Liver (tissue), 8 donors: ENCODE measurements at regions not wholly inside any gene's neighbourhood (a gene's known extent, or its start where the extent isn't known, plus 50 kb on each side); places are given as distances from the start of the nearest gene placed in this dataset. TPM values are rescaled to one million over a fixed set of nuclear protein-coding genes. Genes with fewer than 3 reads are reported as not detected.
A peak's percentile ranks its signal among the peaks of the same experiment; 100 is the strongest.

ENCODE experiments used
- DNase-seq: peaks from one replicate; pipeline ENCODE4 v3.0.0-alpha.2; 2017; ENCODE audit warnings: low spot score
- H3K27ac ChIP-seq, 2 donors: one replicate each; pipeline ENCODE4 v1.7.0; 2013; ENCODE audit warnings: inconsistent platforms in 2 of 2, low read length in 2 of 2, control low read depth in 1 of 2, low read depth in 1 of 2, mild to moderate bottlenecking in 1 of 2
- H3K27me3 ChIP-seq, 4 donors: one replicate each; pipeline versions ENCODE4 v1.6.1 to v1.7.0; 2013; ENCODE audit warnings: low read length in 3 of 4, inconsistent platforms in 1 of 4, mild to moderate bottlenecking in 1 of 4, moderate library complexity in 1 of 4; ENCODE audit not compliant: control insufficient read depth in 4 of 4, insufficient read depth in 4 of 4
- H3K36me3 ChIP-seq, 4 donors: one replicate each; pipeline versions ENCODE4 v1.6.1 to v1.7.0; 2013; ENCODE audit warnings: low read length in 3 of 4, mild to moderate bottlenecking in 3 of 4, low read depth in 1 of 4, moderate library complexity in 1 of 4; ENCODE audit not compliant: control insufficient read depth in 4 of 4, insufficient read depth in 3 of 4
- H3K4me1 ChIP-seq, 4 donors: one replicate each; pipeline versions ENCODE4 v1.6.1 to v1.7.0; 2013; ENCODE audit warnings: low read length in 3 of 4, mild to moderate bottlenecking in 3 of 4, moderate library complexity in 1 of 4; ENCODE audit not compliant: control insufficient read depth in 4 of 4, insufficient read depth in 4 of 4
- H3K4me3 ChIP-seq, 3 donors: one replicate each; pipeline versions ENCODE4 v1.6.1 to v1.7.0; 2013; ENCODE audit warnings: low read length in 3 of 3, control low read depth in 1 of 3, low read depth in 1 of 3, mild to moderate bottlenecking in 1 of 3
- H3K9ac ChIP-seq, 2 donors: one replicate each; pipeline ENCODE4 v1.7.0; 2013; ENCODE audit warnings: low read length in 2 of 2, mild to moderate bottlenecking in 2 of 2, moderate library complexity in 2 of 2, control low read depth in 1 of 2, low read depth in 1 of 2
- H3K9me3 ChIP-seq, 4 donors: one replicate each; pipeline versions ENCODE4 v1.6.1 to v1.7.0; 2013; ENCODE audit warnings: low read length in 3 of 4; ENCODE audit not compliant: control insufficient read depth in 4 of 4
- ATF3 ChIP-seq: IDR thresholded peaks from 2 replicates; pipeline ENCODE4 v1.6.1; 2016; ENCODE audit warnings: antibody characterized with exemption
- FOXA2 ChIP-seq: IDR thresholded peaks from 2 replicates; pipeline ENCODE4 v1.6.1; 2016; ENCODE audit warnings: antibody characterized with exemption
- JUND ChIP-seq, 2 donors: IDR thresholded peaks; 2 replicates each; pipeline ENCODE4 v1.6.1; 2016; ENCODE audit warnings: antibody characterized with exemption in 2 of 2
- MAX ChIP-seq: IDR thresholded peaks from 2 replicates; pipeline ENCODE4 v1.6.1; 2016; ENCODE audit warnings: antibody characterized with exemption
- REST ChIP-seq: IDR thresholded peaks from 2 replicates; pipeline ENCODE4 v1.6.1; 2016; ENCODE audit warnings: antibody characterized with exemption, mild to moderate bottlenecking
- ZBTB33 ChIP-seq: IDR thresholded peaks from 2 replicates; pipeline ENCODE4 v1.6.1; 2016; ENCODE audit warnings: antibody characterized with exemption
- WGBS: extraction: QIAGEN DNeasy Blood & Tissue Kit; methylation state at CpG from one replicate; pipeline ENCODE4 v1.1.7; 2013; 5-methylcytosine and 5-hydroxymethylcytosine counted together
- small RNA-seq: library from RNA; depleted of rRNA; stranded (forward); fragments of <200 nt; gene quantifications from one replicate; pipeline ENCODE3, GENCODE V24; 2014
- donor health status: healthy.
- donor health status: healthy.
- donor health status: healthy.
- donor health status: healthy.

GRCh38 chr3:180548050-180548449, 53.9 kb upstream of the TTC14 start:
- WGBS, result 42% methylated on average over 1 of the region's 1 CpG
- no peak overlapping the region for H3K9ac ChIP-seq
- DNase-seq, result no peak
- H3K4me1 ChIP-seq, result no peaks in the 10 kb centered on the region
- no peaks in the 10 kb centered on the region for H3K36me3 ChIP-seq
- no peak overlapping the region for H3K27ac ChIP-seq
- TF ChIP-seq FOXA2 (no peak), MAX (no peak), ZBTB33 (no peak), ATF3 (no peak), REST (no peak), JUND (IDR thresholded peaks at IDR 0.05) (no peak)
- no peaks in the 10 kb centered on the region for H3K9me3 ChIP-seq
- no peak overlapping the region for H3K4me3 ChIP-seq
- peaks cover 0 to 2% (median 0%) of the 10 kb centered on the region in 4 donors for H3K27me3 ChIP-seq

Small RNAs in the stretch of these regions (small RNA-seq; reads per million reads assigned to genes)
- not detected for gene AC134503.1
- not detected for gene RF00096
- 0.31 reads per million, percentile 30 among the genes with 10 or more reads in this experiment for gene RNA5SP149
